ENCODE measurements at regions not wholly inside any gene's neighbourhood (a gene's known extent, or its start where the extent isn't known, plus 50 kb on each side); places are given as distances from the start of the nearest gene placed in this dataset.

DNA sequence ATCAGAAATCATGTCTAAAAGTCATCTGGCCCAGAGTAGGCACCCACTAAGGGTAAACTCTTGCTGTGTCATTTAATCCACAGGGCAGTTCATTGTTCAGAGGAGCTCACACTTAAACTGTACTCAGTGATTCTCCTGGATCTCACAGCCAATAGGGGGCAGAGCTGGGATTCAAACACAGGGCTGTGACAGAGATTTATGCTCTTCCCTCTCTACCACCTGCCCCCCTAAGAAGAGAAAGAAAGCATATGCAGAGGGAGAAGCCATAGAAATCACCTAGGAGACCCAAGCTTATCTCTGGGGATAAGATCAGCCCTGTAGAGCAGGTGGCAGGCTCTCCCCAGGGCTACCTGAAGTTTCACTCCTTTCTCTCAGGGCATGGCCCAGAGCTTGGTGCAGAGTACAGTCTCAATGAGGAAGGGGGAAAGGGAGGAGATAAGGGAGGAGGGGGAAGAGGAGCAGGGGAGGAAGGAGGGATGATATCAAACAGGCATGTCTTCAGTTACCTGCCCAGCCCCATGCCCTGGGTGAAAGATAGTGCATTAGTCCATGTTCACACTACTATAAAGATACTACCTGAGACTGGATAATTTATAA is 51.8 kb upstream of the ADPGK start:
- TF ChIP-seq, protein P1, sequence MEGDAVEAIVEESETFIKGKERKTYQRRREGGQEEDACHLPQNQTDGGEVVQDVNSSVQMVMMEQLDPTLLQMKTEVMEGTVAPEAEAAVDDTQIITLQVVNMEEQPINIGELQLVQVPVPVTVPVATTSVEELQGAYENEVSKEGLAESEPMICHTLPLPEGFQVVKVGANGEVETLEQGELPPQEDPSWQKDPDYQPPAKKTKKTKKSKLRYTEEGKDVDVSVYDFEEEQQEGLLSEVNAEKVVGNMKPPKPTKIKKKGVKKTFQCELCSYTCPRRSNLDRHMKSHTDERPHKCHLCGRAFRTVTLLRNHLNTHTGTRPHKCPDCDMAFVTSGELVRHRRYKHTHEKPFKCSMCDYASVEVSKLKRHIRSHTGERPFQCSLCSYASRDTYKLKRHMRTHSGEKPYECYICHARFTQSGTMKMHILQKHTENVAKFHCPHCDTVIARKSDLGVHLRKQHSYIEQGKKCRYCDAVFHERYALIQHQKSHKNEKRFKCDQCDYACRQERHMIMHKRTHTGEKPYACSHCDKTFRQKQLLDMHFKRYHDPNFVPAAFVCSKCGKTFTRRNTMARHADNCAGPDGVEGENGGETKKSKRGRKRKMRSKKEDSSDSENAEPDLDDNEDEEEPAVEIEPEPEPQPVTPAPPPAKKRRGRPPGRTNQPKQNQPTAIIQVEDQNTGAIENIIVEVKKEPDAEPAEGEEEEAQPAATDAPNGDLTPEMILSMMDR (IDR thresholded peaks at IDR 0.05), result peak in 4 of 7 experiments; percentile 7 to 34 (median 30)
- TF ChIP-seq POLR2A (IDR thresholded peaks at IDR 0.05), result no peak
- H3K27ac ChIP-seq, result no peak overlapping the region
- no peaks in the 10 kb centered on the region for H3K9me3 ChIP-seq
- H3K4me1 ChIP-seq, result no peaks in the 10 kb centered on the region
- H3K4me3 ChIP-seq, result no peak overlapping the region
- ATAC-seq (no peak), DNase-seq (peak in 2 of 4 donors; percentile 6 to 20)
- intact Hi-C loops (cut with DNase I), result no loop called here
- H3K27me3 ChIP-seq, result no peaks in the 10 kb centered on the region
- no peaks in the 10 kb centered on the region for H3K36me3 ChIP-seq (replicated peaks in 1 of 2; ENCODE audit: insufficient read depth in 1 of 2, low read depth in 2 of 2)

DNA sequence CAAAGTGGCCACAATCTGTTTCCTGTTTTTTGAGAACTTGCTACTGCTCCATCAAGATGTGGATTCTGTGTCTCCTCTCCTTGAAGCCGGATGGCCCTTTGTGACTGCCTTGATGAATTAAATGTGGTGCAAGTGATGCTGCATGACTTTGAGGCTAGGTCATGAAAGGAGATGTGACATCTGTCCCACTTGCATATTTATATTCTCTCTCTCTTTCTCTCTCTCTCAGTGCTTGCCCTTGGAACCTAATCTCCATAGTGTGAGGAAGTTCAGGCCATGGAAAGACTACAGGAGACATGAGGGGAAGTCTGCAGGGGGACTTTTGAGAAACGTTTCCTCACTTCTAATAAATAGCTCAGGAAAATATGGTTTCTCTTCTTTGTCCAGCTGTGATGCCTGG is 50.0 kb upstream of the ADPGK start:
- WGBS, 2 donors, result 28 to 31% methylated on average over 2 of the region's 2 CpGs
- TF ChIP-seq, protein P1 (IDR thresholded peaks at IDR 0.05), result no peak
- TF ChIP-seq POLR2A (IDR thresholded peaks at IDR 0.05), result no peak

More for the DNA sequence above, 50.0 kb upstream of the ADPGK start:
- H3K4me1 ChIP-seq, result no peaks in the 10 kb centered on the region
- no peak overlapping the region for H3K27ac ChIP-seq
- ATAC-seq (no peak), DNase-seq (no peak)
- intact Hi-C loops (cut with DNase I), result no loop called here
- H3K27me3 ChIP-seq, result no peaks in the 10 kb centered on the region
- H3K4me3 ChIP-seq, result no peak overlapping the region
- no peaks in the 10 kb centered on the region for H3K9me3 ChIP-seq
- no peaks in the 10 kb centered on the region for H3K36me3 ChIP-seq (replicated peaks in 1 of 2; ENCODE audit: insufficient read depth in 1 of 2, low read depth in 2 of 2)

Measured in body of pancreas (tissue), 4 donors.